ENCODE measurements at regions not wholly inside any gene's neighbourhood (a gene's known extent, or its start where the extent isn't known, plus 50 kb on each side); places are given as distances from the start of the nearest gene placed in this dataset.

GRCh38 chr2:78699696-78700095 is 325.8 kb upstream of the REG3G start:
- no peak for TF ChIP-seq CTCF (IDR thresholded peaks at IDR 0.05; ENCODE audit: low read depth, low read length, missing control alignments)
- no peak for DNase-seq (ENCODE audit: extremely low read depth, low read depth)
- no peak overlapping the region for H3K4me3 ChIP-seq (replicated peaks; ENCODE audit: low read depth, low read length)

- DNase-seq (ENCODE audit: extremely low read depth, low read depth): no peak
- TF ChIP-seq CTCF (IDR thresholded peaks at IDR 0.05; ENCODE audit: low read depth, low read length, missing control alignments): no peak
These were observed 324.0 kb upstream of the REG3G start for GRCh38 chr2:78701546-78701945.

GRCh38 chr2:78707776-78708386 is 317.6 kb upstream of the REG3G start:
- TF ChIP-seq CTCF (IDR thresholded peaks at IDR 0.05; ENCODE audit: low read depth, low read length, missing control alignments): no peak
- no peak for DNase-seq (ENCODE audit: extremely low read depth, low read depth)
- no peak overlapping the region for H3K4me3 ChIP-seq (replicated peaks; ENCODE audit: low read depth, low read length)

More at GRCh38 chr2:78701546-78701945, 324.0 kb upstream of the REG3G start:
- no peak overlapping the region for H3K4me3 ChIP-seq (replicated peaks; ENCODE audit: low read depth, low read length)

GRCh38 chr2:78710632-78711375 is 314.7 kb upstream of the REG3G start:
- no peak for TF ChIP-seq CTCF (IDR thresholded peaks at IDR 0.05; ENCODE audit: low read depth, low read length, missing control alignments)
- no peak for DNase-seq (ENCODE audit: extremely low read depth, low read depth)

GRCh38 chr2:78715293-78715692 is 310.2 kb upstream of the REG3G start:
- no peak for TF ChIP-seq CTCF (IDR thresholded peaks at IDR 0.05; ENCODE audit: low read depth, low read length, missing control alignments)

More at GRCh38 chr2:78710632-78711375, 314.7 kb upstream of the REG3G start:
- no peak overlapping the region for H3K4me3 ChIP-seq (replicated peaks; ENCODE audit: low read depth, low read length)

GRCh38 chr2:78718024-78718423 is 307.5 kb upstream of the REG3G start:
- DNase-seq (ENCODE audit: extremely low read depth, low read depth): no peak
- no peak overlapping the region for H3K4me3 ChIP-seq (replicated peaks; ENCODE audit: low read depth, low read length)
- no peak for TF ChIP-seq CTCF (IDR thresholded peaks at IDR 0.05; ENCODE audit: low read depth, low read length, missing control alignments)

More at GRCh38 chr2:78715293-78715692, 310.2 kb upstream of the REG3G start:
- DNase-seq (ENCODE audit: extremely low read depth, low read depth): no peak
- H3K4me3 ChIP-seq (replicated peaks; ENCODE audit: low read depth, low read length): no peak overlapping the region

Measured in HFF-Myc (cell line).